ENCODE measurements at regions not wholly inside any gene's neighbourhood (a gene's known extent, or its start where the extent isn't known, plus 50 kb on each side); places are given as distances from the start of the nearest gene placed in this dataset.
"Not testable (repeated sequence)": the region's sequence is repeated elsewhere in the genome, so short reads cannot be mapped to it uniquely, and the experiment has no call there.

DNA sequence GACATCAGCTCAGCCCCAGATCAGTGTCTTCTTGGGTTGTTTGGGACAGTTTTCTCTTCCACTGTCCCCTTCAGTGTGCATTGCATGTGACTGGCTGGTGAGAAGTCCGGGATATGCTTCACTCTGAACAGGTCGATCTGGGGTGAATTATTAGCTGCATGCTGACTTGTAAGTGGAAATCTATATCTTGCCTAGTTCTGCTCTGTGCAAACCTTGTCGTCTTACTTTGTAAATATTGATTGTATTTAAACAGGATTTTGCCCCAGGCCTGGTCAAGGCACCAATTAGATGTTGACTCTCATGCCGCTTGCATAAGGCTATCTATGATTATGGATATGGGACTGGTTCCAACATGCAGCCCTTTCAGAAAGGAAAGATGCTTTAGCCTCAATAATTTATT is 669.7 kb downstream of the TYW1 start:
- TF ChIP-seq CTCF (IDR thresholded peaks at IDR 0.05; ENCODE audit: low read depth, low read length, poor library complexity, severe bottlenecking); EZH2phosphoT487 (IDR thresholded peaks at IDR 0.05; ENCODE audit: borderline replicate concordance, low read length): not testable (repeated sequence)

Data from DOHH2 (cell line).